HCT116 (cell line): ENCODE measurements at regions not wholly inside any gene's neighbourhood (a gene's known extent, or its start where the extent isn't known, plus 50 kb on each side); places are given as distances from the start of the nearest gene placed in this dataset.

Experiments used
- ATAC-seq: fragments of 200-7000 bp; cut with Tn5 transposase; 2 replicates; pipeline ENCODE4 v1.9.1; 2020; ENCODE audit warnings: mild to moderate bottlenecking, moderate library complexity
- BruUV-seq: library from RNA; stranded (reverse); fragments of 400-500 nt; replicated peaks from 2 replicates; lab custom pipeline; 2021; lab: Mats Ljungman, UMichigan
- CTCF ChIA-PET: fragments of 300-600 bp; sonication (Branson Sonifier 250); formaldehyde crosslinking; loops from one replicate; lab custom pipeline; 2021; ENCODE audit warnings: antibody characterized with exemption; lab: Charles Lee
- POLR2A ChIA-PET: fragments of 300-600, 350-600 bp; sonication (Branson Sonifier 250); formaldehyde crosslinking; loops from one replicate; lab custom pipeline; 2021; ENCODE audit warnings: antibody characterized with exemption; lab: Charles Lee
- RAD21 ChIA-PET, 2 experiments: fragments of 300-600 bp; sonication (Branson Sonifier 250); formaldehyde crosslinking; loops; one replicate each; lab custom pipeline; 2023; ENCODE audit warnings: low total read pairs in 2 of 2; ENCODE audit not compliant: uncharacterized antibody in 2 of 2, unreplicated experiment in 2 of 2, low non-redundant PET in 1 of 2; lab: Charles Lee
- DNase-seq: peaks from one replicate; pipeline ENCODE4 v3.0.0-alpha.2; 2010; ENCODE audit warnings: low read depth, low spot score
- H2AFZ ChIP-seq: fragments of 200-600 bp; shearing (Covaris generic), sonication (generic); 2 replicates; pipeline ENCODE4 v1.6.1; 2017; ENCODE audit warnings: low read depth, mixed run types, mixed read lengths, antibody characterized with exemption, low read length; ENCODE audit not compliant: poor library complexity, severe bottlenecking
- H3K27ac ChIP-seq: 2 replicates; pipeline ENCODE4 v1.5.1; 2012; ENCODE audit warnings: low read depth, low read length
- H3K27me3 ChIP-seq: fragments of 200-600 bp; sonication (generic); 2 replicates; pipeline ENCODE4 v1.6.1; 2016; ENCODE audit warnings: mixed run types, low read length, mixed read lengths; ENCODE audit not compliant: insufficient read depth
- H3K36me3 ChIP-seq, 2 experiments: fragments of 200-500 bp in 1 of 2; fragments of 200-600 bp in 1 of 2; sonication (Bioruptor generic) in 1 of 2; sonication (generic) in 1 of 2; 2 replicates each; pipeline versions ENCODE4 v1.5.1 to v1.6.1; 2014 to 2016; ENCODE audit warnings: low read length in 2 of 2, inconsistent platforms in 1 of 2, mixed read lengths in 1 of 2, mixed run types in 1 of 2; ENCODE audit not compliant: insufficient read depth in 2 of 2, control insufficient read depth in 1 of 2
- H3K4me1 ChIP-seq, 2 experiments: fragments of 200-600 bp in 1 of 2; sonication (generic) in 1 of 2; 2 replicates each; pipeline versions ENCODE4 v1.5.1 to v1.6.1; 2012 to 2017; ENCODE audit warnings: low read length in 2 of 2, inconsistent platforms in 1 of 2, mild to moderate bottlenecking in 1 of 2, mixed read lengths in 1 of 2, mixed run types in 1 of 2, moderate library complexity in 1 of 2; ENCODE audit not compliant: insufficient read depth in 2 of 2, control insufficient read depth in 1 of 2
- H3K4me2 ChIP-seq: fragments of 200-600 bp; sonication (generic); 2 replicates; pipeline ENCODE4 v1.6.1; 2017; ENCODE audit warnings: mixed run types, low read length, mixed read lengths
- H3K4me3 ChIP-seq, 2 experiments: fragments of 200-600 bp in 1 of 2; sonication (generic) in 1 of 2; replicated peaks in 1 of 2; 2 replicates each; pipeline ENCODE4 v1.5.1; 2011 to 2016; ENCODE audit warnings: low read length in 2 of 2, control low read depth in 1 of 2, low read depth in 1 of 2, mild to moderate bottlenecking in 1 of 2, mixed read lengths in 1 of 2, mixed run types in 1 of 2
- H3K79me2 ChIP-seq: fragments of 200-600 bp; sonication (generic); 2 replicates; pipeline ENCODE4 v1.6.1; 2017; ENCODE audit warnings: mild to moderate bottlenecking, mixed run types, low read length, moderate library complexity, mixed read lengths; ENCODE audit not compliant: insufficient read depth
- H3K9ac ChIP-seq: fragments of 200-600 bp; sonication (generic); 2 replicates; pipeline ENCODE4 v1.6.1; 2016; ENCODE audit warnings: low read length, mixed read lengths
- H3K9me2 ChIP-seq: fragments of 200-600 bp; sonication (generic), shearing (Covaris generic); 2 replicates; pipeline ENCODE4 v1.6.1; 2017; ENCODE audit warnings: mixed run types, mild to moderate bottlenecking, moderate library complexity; ENCODE audit not compliant: insufficient read depth
- H3K9me3 ChIP-seq, 2 experiments: fragments of 200-500 bp in 1 of 2; fragments of 200-600 bp in 1 of 2; sonication (Bioruptor generic) in 1 of 2; sonication (generic) in 1 of 2; 2 replicates each; pipeline ENCODE4 v1.6.1; 2014 to 2017; ENCODE audit warnings: low read length in 2 of 2, mixed read lengths in 2 of 2, inconsistent platforms in 1 of 2, low read depth in 1 of 2, mild to moderate bottlenecking in 1 of 2, mixed run types in 1 of 2, moderate library complexity in 1 of 2; ENCODE audit not compliant: control insufficient read depth in 1 of 2, insufficient read depth in 1 of 2
- H4K20me1 ChIP-seq: fragments of 200-600 bp; sonication (generic), shearing (Covaris generic); 2 replicates; pipeline ENCODE4 v1.6.1; 2017; ENCODE audit warnings: mixed run types, mild to moderate bottlenecking, moderate library complexity; ENCODE audit not compliant: insufficient read depth
- FOSL1 ChIP-seq: IDR thresholded peaks from 2 replicates; pipeline ENCODE4 v1.6.1; 2012; ENCODE audit warnings: low read depth
- JUND ChIP-seq: IDR thresholded peaks from 2 replicates; pipeline ENCODE4 v1.6.1; 2012
- SP1 ChIP-seq: IDR thresholded peaks from 2 replicates; pipeline ENCODE4 v1.6.1; 2012; ENCODE audit warnings: low read depth
- TCF7L2 ChIP-seq: IDR thresholded peaks from 2 replicates; pipeline ENCODE4 v1.7.0; 2011; ENCODE audit warnings: borderline replicate concordance, inconsistent platforms; ENCODE audit not compliant: insufficient read depth, insufficient read length; ENCODE audit errors: extremely low read depth
- YY1 ChIP-seq: IDR thresholded peaks from 2 replicates; pipeline ENCODE4 v1.6.1; 2011; ENCODE audit warnings: low read length, low read depth, moderate library complexity, mild to moderate bottlenecking; ENCODE audit not compliant: insufficient replicate concordance; ENCODE audit errors: extremely low read depth
- ZNF274 ChIP-seq: fragments of 200-500 bp; sonication (Bioruptor generic); IDR thresholded peaks from 2 replicates; pipeline ENCODE4 v1.6.1; 2014; ENCODE audit warnings: mild to moderate bottlenecking, low read depth, low read length, inconsistent platforms
- intact Hi-C: fragments of 100-400 bp; cut with micrococcal nuclease; formaldehyde crosslinking; loops from 2 replicates; pipeline ENCODE4 v1.10.0; 2022
- TF ChIP-seq, protein P1 (sequence below): IDR thresholded peaks from 2 replicates; pipeline ENCODE4 v1.6.1; 2011; ENCODE audit warnings: mild to moderate bottlenecking, low read length, moderate library complexity; ENCODE audit not compliant: insufficient replicate concordance; ENCODE audit errors: extremely low read depth

GRCh38 chr4:141565379-141566089 lies 70.8 kb upstream of the IL15 start:
- Histone ChIP-seq H3K9ac (no peak overlapping the region), H3K79me2 (no peaks in the 10 kb centered on the region), H3K27me3 (no peaks in the 10 kb centered on the region), H3K27ac (no peak overlapping the region), H2AFZ (no peak overlapping the region), H3K36me3 (no peaks in the 10 kb centered on the region)
- ChIA-PET RAD21 (no interaction called here), CTCF (no interaction called here)
- no peak for ATAC-seq
- DNase-seq: no peak
- no TSS peak for BruUV-seq
- TF ChIP-seq JUND (no peak), YY1 (no peak), FOSL1 (no peak), ZNF274 (no peak), SP1 (no peak), TCF7L2 (no peak)
- TF ChIP-seq, protein P1, sequence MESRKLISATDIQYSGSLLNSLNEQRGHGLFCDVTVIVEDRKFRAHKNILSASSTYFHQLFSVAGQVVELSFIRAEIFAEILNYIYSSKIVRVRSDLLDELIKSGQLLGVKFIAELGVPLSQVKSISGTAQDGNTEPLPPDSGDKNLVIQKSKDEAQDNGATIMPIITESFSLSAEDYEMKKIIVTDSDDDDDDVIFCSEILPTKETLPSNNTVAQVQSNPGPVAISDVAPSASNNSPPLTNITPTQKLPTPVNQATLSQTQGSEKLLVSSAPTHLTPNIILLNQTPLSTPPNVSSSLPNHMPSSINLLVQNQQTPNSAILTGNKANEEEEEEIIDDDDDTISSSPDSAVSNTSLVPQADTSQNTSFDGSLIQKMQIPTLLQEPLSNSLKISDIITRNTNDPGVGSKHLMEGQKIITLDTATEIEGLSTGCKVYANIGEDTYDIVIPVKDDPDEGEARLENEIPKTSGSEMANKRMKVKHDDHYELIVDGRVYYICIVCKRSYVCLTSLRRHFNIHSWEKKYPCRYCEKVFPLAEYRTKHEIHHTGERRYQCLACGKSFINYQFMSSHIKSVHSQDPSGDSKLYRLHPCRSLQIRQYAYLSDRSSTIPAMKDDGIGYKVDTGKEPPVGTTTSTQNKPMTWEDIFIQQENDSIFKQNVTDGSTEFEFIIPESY: no peak
- TF ChIP-seq, all 23 proteins: peak for 0
- Histone ChIP-seq H3K9me2 (no peaks in the 10 kb centered on the region), H3K4me3 (no peak overlapping the region), H3K9me3 (no peaks in the 10 kb centered on the region), H3K4me1 (no peaks in the 10 kb centered on the region), H3K4me2 (no peak overlapping the region), H4K20me1 (no peaks in the 10 kb centered on the region)
- intact Hi-C loops: no loop called here
- POLR2A ChIA-PET: no interaction called here
